HG03108 (cell line): ENCODE measurements at regions not wholly inside any gene's neighbourhood (a gene's known extent, or its start where the extent isn't known, plus 50 kb on each side); places are given as distances from the start of the nearest gene placed in this dataset.
"Not testable (repeated sequence)": the region's sequence is repeated elsewhere in the genome, so short reads cannot be mapped to it uniquely, and the experiment has no call there.

Experiments
- ATAC-seq: cut with Tn5 transposase; IDR thresholded peaks from one replicate; pipeline ENCODE4 v1.9.1; 2021; ENCODE audit warnings: moderate library complexity; ENCODE audit not compliant: unreplicated experiment

- ATAC-seq, result no peak
Observed at GRCh38 chr12:107514887-107515445, 170.6 kb upstream of the PWP1 start.

DNA sequence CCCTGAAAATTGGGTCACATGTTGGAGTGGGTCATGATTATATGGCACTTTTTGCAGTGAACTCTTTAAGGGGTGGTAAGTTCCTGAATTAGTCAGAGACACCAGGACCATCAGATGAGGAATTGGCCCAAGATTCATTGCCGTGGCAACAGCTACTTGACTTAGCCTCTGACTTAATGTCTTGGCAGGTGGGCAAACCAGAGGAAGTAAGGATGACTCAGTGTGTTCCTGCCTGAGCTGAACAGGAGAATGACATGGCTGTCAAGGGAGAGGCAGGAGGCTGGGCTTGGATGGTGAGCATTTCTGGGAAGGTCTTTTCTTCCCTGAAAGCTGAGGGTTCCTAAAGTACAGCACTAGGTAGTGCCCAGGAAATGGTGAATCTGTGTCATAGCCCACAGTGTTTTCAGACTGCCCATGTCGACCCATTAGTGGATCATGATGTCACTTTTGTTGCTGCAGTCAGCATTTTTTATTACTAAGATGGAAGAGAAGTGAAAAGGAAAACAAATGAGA lies 170.1 kb upstream of the PWP1 start:
- ATAC-seq, result no peak

- not testable (repeated sequence) for ATAC-seq
Observed at GRCh38 chr12:107517816-107518215, 167.8 kb upstream of the PWP1 start.

DNA sequence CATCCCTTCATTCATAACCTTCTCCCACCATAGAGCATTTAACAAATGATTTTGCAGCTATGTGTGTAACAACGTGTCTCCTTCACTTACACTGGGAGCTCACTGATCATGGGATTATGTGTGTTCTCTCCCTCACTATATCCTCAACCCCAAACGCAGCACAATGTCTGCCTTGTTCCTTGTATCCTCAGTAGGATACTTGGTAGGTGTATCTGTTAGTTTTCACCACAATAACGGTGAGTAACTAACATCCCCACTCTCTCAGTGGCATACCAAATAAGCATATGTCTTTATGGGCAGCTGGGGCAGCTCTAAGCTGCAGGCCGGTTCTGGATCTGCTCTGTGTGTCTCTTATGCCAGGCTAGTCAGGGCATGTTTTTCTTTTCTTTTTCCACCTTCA lies 166.7 kb upstream of the PWP1 start:
- no peak for ATAC-seq

GRCh38 chr12:107519906-107520859 lies 165.4 kb upstream of the PWP1 start:
- no peak for ATAC-seq

DNA sequence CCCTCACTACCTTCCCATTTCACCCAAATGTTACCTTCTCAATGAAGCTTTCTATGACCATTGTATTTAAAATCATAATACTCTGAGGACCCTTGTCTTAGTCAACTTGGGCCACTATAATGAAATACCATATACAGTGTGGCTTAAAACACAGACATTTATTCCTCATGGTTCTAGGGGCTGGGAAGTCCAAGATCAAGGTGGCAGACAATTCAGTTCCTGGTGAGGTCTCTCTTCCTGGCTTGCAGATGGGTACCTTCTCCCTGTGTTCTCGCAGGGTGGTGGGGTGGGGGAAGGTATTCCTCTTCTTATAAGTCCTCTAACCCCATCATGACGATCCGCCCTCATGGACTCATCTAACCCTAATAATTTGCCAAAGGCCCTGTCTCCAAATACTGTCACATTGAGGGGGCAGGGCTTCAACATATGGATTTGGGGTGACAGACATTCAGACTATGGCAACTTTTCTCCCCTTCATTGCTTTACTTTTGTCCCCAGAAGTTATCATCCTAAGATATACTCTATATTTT lies 163.7 kb upstream of the PWP1 start:
- ATAC-seq, result no peak

GRCh38 chr12:107522692-107523477 lies 162.7 kb upstream of the PWP1 start:
- no peak for ATAC-seq

- no peak for ATAC-seq
Observed at GRCh38 chr12:107523775-107524535, 161.6 kb upstream of the PWP1 start.

GRCh38 chr12:107525063-107525718 lies 160.4 kb upstream of the PWP1 start:
- ATAC-seq, result no peak

DNA sequence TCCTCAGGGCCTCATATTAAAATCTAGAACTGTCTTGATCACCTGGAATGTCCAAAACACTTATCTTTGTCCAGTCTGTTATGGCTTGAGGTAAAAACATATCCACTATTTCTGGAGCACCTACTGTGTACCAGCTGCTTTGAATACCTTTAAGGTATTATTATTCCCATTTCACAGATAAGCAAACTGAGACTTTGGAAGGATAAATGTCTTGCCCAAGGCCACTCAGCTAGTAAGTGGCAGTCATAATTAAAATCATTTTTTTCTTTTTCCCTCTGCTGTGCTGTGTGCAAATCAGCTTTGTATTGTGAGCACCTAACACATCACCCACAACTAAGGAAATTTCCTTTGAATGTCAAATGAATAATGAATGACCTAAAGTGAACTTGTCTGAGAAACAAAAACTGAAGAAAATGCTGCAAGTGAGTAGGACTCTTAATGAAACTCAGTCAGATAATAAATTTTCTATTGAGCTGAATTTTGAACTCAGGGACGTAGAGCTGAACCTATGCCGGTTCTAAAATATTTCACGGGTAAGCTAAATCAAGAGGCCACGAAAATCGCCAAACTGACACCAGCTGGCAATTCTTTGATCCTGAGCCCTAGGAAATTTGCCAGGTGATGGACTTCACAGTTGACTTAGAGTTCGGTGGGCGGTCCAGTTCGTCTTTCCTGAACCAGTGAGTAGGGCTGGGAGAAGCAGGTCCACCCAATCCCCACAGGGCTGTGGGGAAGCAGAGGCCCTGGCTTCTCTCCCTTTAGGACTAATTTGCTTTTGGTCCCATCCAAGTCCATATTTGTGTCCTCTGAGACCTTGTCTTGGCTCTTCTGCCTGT lies 159.7 kb upstream of the PWP1 start:
- ATAC-seq, result no peak

- no peak for ATAC-seq
Observed at GRCh38 chr12:107526555-107527180, 158.9 kb upstream of the PWP1 start.

DNA sequence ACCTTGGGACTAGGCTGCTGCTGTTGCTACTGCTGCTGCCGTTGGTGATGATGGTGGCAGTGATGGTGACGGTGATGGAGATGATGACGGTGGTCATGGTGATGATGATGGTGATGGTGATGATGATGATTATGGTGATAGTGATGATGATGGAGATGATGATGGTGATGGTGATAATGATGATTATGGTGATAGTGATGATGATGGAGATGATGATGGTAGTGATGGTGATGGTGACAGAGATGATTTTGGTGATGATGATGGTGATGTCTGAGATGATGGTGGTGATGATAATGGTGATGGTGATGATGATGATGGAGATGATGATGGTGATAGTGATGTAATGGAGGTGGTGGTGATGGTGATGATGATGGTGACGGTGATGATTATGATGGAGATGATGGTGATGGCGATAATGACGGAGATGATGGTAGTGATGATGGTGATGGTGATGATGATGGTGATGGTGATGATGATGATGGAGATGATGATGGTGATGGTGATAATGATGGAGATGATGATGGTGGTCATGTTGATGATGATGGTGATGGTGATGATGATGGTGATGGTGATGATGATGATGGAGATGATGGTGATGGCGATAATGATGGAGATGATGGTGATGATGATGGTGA lies 156.8 kb upstream of the PWP1 start:
- ATAC-seq, result no peak

DNA sequence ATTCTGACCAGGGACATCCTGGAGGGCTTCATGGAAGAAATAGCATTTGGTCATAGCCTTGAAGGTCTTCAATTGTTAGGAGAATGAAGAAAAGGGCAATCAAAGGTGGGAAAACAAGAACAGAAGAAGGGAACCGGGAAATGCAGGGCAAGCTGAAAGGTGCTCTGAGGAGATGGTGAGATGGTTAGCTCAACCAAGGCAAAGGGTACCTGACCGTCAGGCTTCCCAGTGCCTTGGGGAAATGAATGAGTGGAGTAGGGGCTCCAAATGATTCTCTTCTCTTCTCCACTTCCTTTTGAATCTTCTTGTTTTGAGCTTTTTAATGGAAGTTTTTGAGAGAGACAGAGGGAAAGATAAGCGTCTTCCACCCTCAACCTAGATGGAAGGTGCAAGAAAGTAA lies 155.6 kb upstream of the PWP1 start:
- no peak for ATAC-seq

- ATAC-seq, result no peak
Observed at GRCh38 chr12:107530701-107531100, 154.9 kb upstream of the PWP1 start.

DNA sequence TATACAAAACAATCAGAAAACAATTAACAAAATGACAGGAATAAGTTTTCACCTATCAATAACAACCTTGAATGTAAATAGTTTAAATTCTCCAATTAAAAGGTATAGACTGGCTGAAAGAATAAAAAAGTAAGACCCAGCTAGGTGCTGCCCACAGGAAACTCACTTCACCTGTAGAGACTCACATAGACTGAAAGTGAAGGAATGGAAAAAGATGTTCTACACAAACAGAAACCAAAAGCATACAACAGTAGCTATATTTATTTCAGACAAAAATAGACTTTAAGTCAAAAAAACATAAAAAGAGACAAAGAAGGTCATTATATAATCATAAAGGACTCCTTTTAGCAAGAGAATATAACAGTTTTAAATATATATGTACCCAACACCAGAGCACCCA lies 152.4 kb upstream of the PWP1 start:
- peak; percentile 79 for ATAC-seq

DNA sequence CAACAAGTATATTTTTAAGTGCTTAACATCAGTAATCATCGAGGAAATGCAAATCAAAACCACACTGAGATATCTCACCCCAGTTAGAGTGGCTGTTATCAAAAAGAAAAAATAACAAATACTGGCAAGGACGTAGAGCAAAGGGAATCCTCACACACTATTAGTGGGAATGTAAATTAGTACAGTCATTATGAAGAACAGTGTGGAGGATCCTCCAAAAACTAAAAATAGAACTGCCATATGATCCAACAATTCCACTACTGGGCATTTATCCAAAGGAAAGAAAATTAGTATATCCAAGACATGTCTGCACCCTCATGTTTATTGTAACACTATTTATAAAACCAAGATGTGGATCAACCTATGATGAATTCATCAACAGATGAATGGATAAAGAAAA lies 149.0 kb upstream of the PWP1 start:
- ATAC-seq, result no peak

DNA sequence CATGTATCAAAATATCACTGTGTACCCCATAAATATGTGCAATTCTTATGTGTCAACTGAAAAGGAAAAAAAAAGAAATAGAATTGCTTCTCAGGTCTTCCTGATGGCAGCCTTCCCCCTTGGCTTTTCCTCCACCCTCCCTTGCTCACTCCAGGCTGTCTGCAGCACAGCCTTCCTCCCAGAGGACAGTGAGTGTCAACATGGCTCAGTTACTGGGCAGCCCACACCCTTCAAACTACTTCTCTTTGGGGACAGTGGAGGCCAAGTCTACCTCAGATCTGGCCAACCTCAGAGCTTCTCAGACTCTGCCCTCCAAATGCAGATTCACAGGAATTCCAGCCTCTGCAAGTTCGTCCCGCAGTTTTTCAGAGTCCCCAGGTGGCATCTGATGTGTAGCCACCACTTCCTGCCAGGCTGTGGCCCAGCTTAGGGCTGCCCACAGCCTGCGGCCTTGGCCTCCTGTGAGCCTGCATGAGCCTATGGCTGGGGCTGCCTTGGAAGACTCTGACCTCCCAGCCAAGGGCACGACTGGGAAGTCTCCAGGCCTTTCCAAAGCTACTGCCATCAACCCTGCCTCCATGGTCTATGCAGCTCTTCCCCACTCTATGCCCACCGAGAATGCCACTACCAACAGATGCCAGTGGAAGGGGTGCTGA lies 148.0 kb upstream of the PWP1 start:
- no peak for ATAC-seq
